H9 (cell line): ENCODE measurements at regions not wholly inside any gene's neighbourhood (a gene's known extent, or its start where the extent isn't known, plus 50 kb on each side); places are given as distances from the start of the nearest gene placed in this dataset.

Source experiments
- DNase-seq: peaks from one replicate; pipeline ENCODE4 v3.0.0-alpha.2; 2017
- H2AFZ ChIP-seq: one replicate; pipeline ENCODE4 v1.6.1; 2013; ENCODE audit warnings: mild to moderate bottlenecking, low read length, control low read depth, moderate library complexity
- H2AK5ac ChIP-seq: 2 replicates; pipeline ENCODE4 v1.6.1; 2013; ENCODE audit warnings: low read length, control low read depth, mixed read lengths; ENCODE audit not compliant: insufficient read length
- H2BK120ac ChIP-seq: one replicate; pipeline ENCODE4 v1.6.1; 2013; ENCODE audit warnings: low read depth, mild to moderate bottlenecking, low read length, control low read depth, inconsistent platforms; ENCODE audit not compliant: poor library complexity, severe bottlenecking
- H2BK12ac ChIP-seq: 2 replicates; pipeline ENCODE4 v1.6.1; 2013; ENCODE audit warnings: low read length, control low read depth, mixed read lengths, low read depth; ENCODE audit not compliant: insufficient read length
- H2BK15ac ChIP-seq: 2 replicates; pipeline ENCODE4 v1.6.1; 2013; ENCODE audit warnings: low read depth, low read length, control low read depth
- H2BK20ac ChIP-seq: one replicate; pipeline ENCODE4 v1.6.1; 2013; ENCODE audit warnings: low read depth, mild to moderate bottlenecking, low read length, control low read depth, inconsistent platforms; ENCODE audit not compliant: poor library complexity, severe bottlenecking
- H2BK5ac ChIP-seq: 2 replicates; pipeline ENCODE4 v1.6.1; 2013; ENCODE audit warnings: low read length, control low read depth, mixed read lengths; ENCODE audit not compliant: insufficient read length
- H3K14ac ChIP-seq: 2 replicates; pipeline ENCODE4 v1.6.1; 2013; ENCODE audit warnings: low read length, control low read depth; ENCODE audit not compliant: insufficient read depth
- H3K18ac ChIP-seq: 2 replicates; pipeline ENCODE4 v1.6.1; 2013; ENCODE audit warnings: low read depth, mild to moderate bottlenecking, mixed read lengths, low read length, control low read depth; ENCODE audit not compliant: insufficient read length
- H3K23ac ChIP-seq: 2 replicates; pipeline ENCODE4 v1.6.1; 2013; ENCODE audit warnings: low read length, control low read depth, mixed read lengths, low read depth; ENCODE audit not compliant: insufficient read length
- H3K23me2 ChIP-seq: 2 replicates; pipeline ENCODE4 v1.6.1; 2013; ENCODE audit warnings: low read depth, mild to moderate bottlenecking, mixed read lengths, low read length, control low read depth; ENCODE audit not compliant: insufficient read length, poor library complexity, severe bottlenecking
- H3K27ac ChIP-seq: 2 replicates; pipeline ENCODE4 v1.5.1; 2013; ENCODE audit warnings: low read length, control low read depth, mixed read lengths, low read depth; ENCODE audit not compliant: insufficient read length
- H3K27me3 ChIP-seq: 2 replicates; pipeline ENCODE4 v1.6.1; 2013; ENCODE audit warnings: low read length, control low read depth, inconsistent platforms; ENCODE audit not compliant: insufficient read depth
- H3K4ac ChIP-seq: 2 replicates; pipeline ENCODE4 v1.6.1; 2013; ENCODE audit warnings: low read depth, mild to moderate bottlenecking, control low read depth, inconsistent platforms, low read length, moderate library complexity
- H3K4me1 ChIP-seq: 2 replicates; pipeline ENCODE4 v1.6.1; 2013; ENCODE audit warnings: low read length, control low read depth, inconsistent platforms; ENCODE audit not compliant: insufficient read depth
- H3K4me2 ChIP-seq: 2 replicates; pipeline ENCODE4 v1.6.1; 2013; ENCODE audit warnings: low read length, control low read depth, mixed read lengths; ENCODE audit not compliant: insufficient read length, insufficient read depth
- H3K56ac ChIP-seq: 2 replicates; pipeline ENCODE4 v1.6.1; 2013; ENCODE audit warnings: low read depth, mild to moderate bottlenecking, mixed read lengths, low read length, control low read depth; ENCODE audit not compliant: insufficient read length
- H3K79me1 ChIP-seq: 2 replicates; pipeline ENCODE4 v1.6.1; 2013; ENCODE audit warnings: low read depth, mild to moderate bottlenecking, moderate library complexity, low read length, control low read depth, inconsistent platforms; ENCODE audit not compliant: insufficient read depth, poor library complexity, severe bottlenecking
- H3K79me2 ChIP-seq: 2 replicates; pipeline ENCODE4 v1.6.1; 2013; ENCODE audit warnings: low read length, control low read depth, inconsistent platforms; ENCODE audit not compliant: insufficient read depth
- H3K9ac ChIP-seq: 2 replicates; pipeline ENCODE4 v1.6.1; 2013; ENCODE audit warnings: low read length, control low read depth, mixed read lengths; ENCODE audit not compliant: insufficient read length; ENCODE audit errors: extremely low read depth
- H3K9me3 ChIP-seq: one replicate; pipeline ENCODE4 v1.6.1; 2013; ENCODE audit warnings: low read depth, low read length, inconsistent platforms; ENCODE audit not compliant: control insufficient read depth
- H3T11ph ChIP-seq: one replicate; pipeline ENCODE4 v1.6.1; 2013; ENCODE audit warnings: mild to moderate bottlenecking, low read length, control low read depth, inconsistent platforms
- H4K20me1 ChIP-seq: one replicate; pipeline ENCODE4 v1.6.1; 2013; ENCODE audit not compliant: control insufficient read depth, insufficient read length, insufficient read depth
- H4K5ac ChIP-seq: 2 replicates; pipeline ENCODE4 v1.6.1; 2013; ENCODE audit warnings: low read depth, mild to moderate bottlenecking, mixed read lengths, low read length, control low read depth; ENCODE audit not compliant: insufficient read length
- H4K8ac ChIP-seq: replicated peaks from 2 replicates; pipeline ENCODE4 v1.6.1; 2013; ENCODE audit warnings: low read length, control low read depth, mixed read lengths, low read depth; ENCODE audit not compliant: insufficient read length
- H4K91ac ChIP-seq: 2 replicates; pipeline ENCODE4 v1.6.1; 2013; ENCODE audit warnings: low read depth, mild to moderate bottlenecking, moderate library complexity, mixed read lengths, low read length, control low read depth; ENCODE audit not compliant: insufficient read length
- H3K27ac Mint-ChIP-seq, 3 experiments: 2 replicates in 2 of 3; 3 replicates in 1 of 3; pipeline ENCODE4 v1.8.0; 2020 to 2021; ENCODE audit warnings: mixed read lengths in 3 of 3, mild to moderate bottlenecking in 1 of 3, moderate library complexity in 1 of 3
- H3K27me3 Mint-ChIP-seq: 2 replicates; pipeline ENCODE4 v1.8.0; 2021; ENCODE audit warnings: low read depth, mild to moderate bottlenecking, moderate library complexity, mixed read lengths
- H3K36me3 Mint-ChIP-seq, 3 experiments: 2 replicates in 2 of 3; 3 replicates in 1 of 3; pipeline ENCODE4 v1.8.0; 2020 to 2021; ENCODE audit warnings: low read depth in 3 of 3, mixed read lengths in 3 of 3; ENCODE audit not compliant: insufficient read depth in 1 of 3
- H3K4me1 Mint-ChIP-seq, 2 experiments: 2 replicates each; pipeline ENCODE4 v1.8.0; 2020; ENCODE audit warnings: mixed read lengths in 2 of 2
- H3K4me3 Mint-ChIP-seq, 2 experiments: 2 replicates in 1 of 2; 3 replicates in 1 of 2; pipeline ENCODE4 v1.8.0; 2020 to 2021; ENCODE audit warnings: mild to moderate bottlenecking in 2 of 2, mixed read lengths in 2 of 2, moderate library complexity in 1 of 2
- H3K9me3 Mint-ChIP-seq, 2 experiments: 2 replicates in 1 of 2; 3 replicates in 1 of 2; pipeline ENCODE4 v1.8.0; 2020; ENCODE audit warnings: mild to moderate bottlenecking in 2 of 2, mixed read lengths in 2 of 2, moderate library complexity in 1 of 2
- CTCF ChIP-seq: fragments of 200-600 bp; sonication (generic); conservative IDR thresholded peaks from 3 replicates; pipeline ENCODE4 v1.8.0; 2021; ENCODE audit warnings: antibody characterized with exemption, mild to moderate bottlenecking
- WGBS: extraction: QIAGEN DNeasy Blood & Tissue Kit; methylation state at CpG from one replicate; pipeline ENCODE4 v1.1.7; 2013; ENCODE audit warnings: missing lambda C conversion rate, low lambda C conversion rate, mixed read lengths; ENCODE audit not compliant: insufficient read length; ENCODE audit errors: extremely low coverage; 5-methylcytosine and 5-hydroxymethylcytosine counted together

- no peak overlapping the region for H4K5ac ChIP-seq
- no peak overlapping the region for H4K8ac ChIP-seq
- no peak overlapping the region for H3K4me2 ChIP-seq
- H4K91ac ChIP-seq: no peak overlapping the region
- H3K79me1 ChIP-seq: no peaks in the 10 kb centered on the region
- H4K20me1 ChIP-seq: no peaks in the 10 kb centered on the region
- H2BK15ac ChIP-seq: no peak overlapping the region
- no peaks in the 10 kb centered on the region for H3K79me2 ChIP-seq
- no peak overlapping the region for H3K23ac ChIP-seq
- no peak overlapping the region for H2AK5ac ChIP-seq
- no peak overlapping the region for H3K4ac ChIP-seq
- H3T11ph ChIP-seq: no peak overlapping the region
- H2BK20ac ChIP-seq: no peak overlapping the region
- H3K4me1 Mint-ChIP-seq: peaks cover 14 to 15% of the 10 kb centered on the region in 2 experiments
- H3K23me2 ChIP-seq: no peaks in the 10 kb centered on the region
- H3K9me3 ChIP-seq: no peaks in the 10 kb centered on the region
- H3K4me1 ChIP-seq: 0 out of 2 replicates have a peak, but pooled peaks cover 5% of the 10 kb centered on the region
- no CpG with 5 or more reads among the region's 4 CpGs for WGBS
- no peaks in the 10 kb centered on the region for H3K27me3 ChIP-seq
- no peak overlapping the region for H3K27ac Mint-ChIP-seq
- no peak overlapping the region for H3K18ac ChIP-seq
- no peak for DNase-seq
- H3K4me3 Mint-ChIP-seq: no peak overlapping the region
- no peak overlapping the region for H2BK12ac ChIP-seq
- H3K27ac ChIP-seq: no peak overlapping the region
- no peak overlapping the region for H2AFZ ChIP-seq
- no peak overlapping the region for H3K56ac ChIP-seq
- no peak overlapping the region for H2BK5ac ChIP-seq
- H3K27me3 Mint-ChIP-seq: no peaks in the 10 kb centered on the region
- H3K9ac ChIP-seq: no peak overlapping the region
- TF ChIP-seq CTCF: no peak
- H2BK120ac ChIP-seq: no peak overlapping the region
- no peak overlapping the region for H3K14ac ChIP-seq
- H3K9me3 Mint-ChIP-seq: peaks cover 4 to 5% of the 10 kb centered on the region in 2 experiments
- H3K36me3 Mint-ChIP-seq: peaks cover 1 to 5% (median 2%) of the 10 kb centered on the region in 3 experiments
These were observed 51.0 kb upstream of the USP3 start for GRCh38 chr15:63453186-63453905.
